GM12801 (cell line): ENCODE measurements at regions not wholly inside any gene's neighbourhood (a gene's known extent, or its start where the extent isn't known, plus 50 kb on each side); places are given as distances from the start of the nearest gene placed in this dataset.

Experiments used
- CTCF ChIP-seq: IDR thresholded peaks from one replicate; pipeline ENCODE4 v1.5.1; 2011; ENCODE audit warnings: control low read depth; ENCODE audit not compliant: insufficient read length; ENCODE audit errors: extremely low read depth

GRCh38 chr20:4597215-4597614 lies 89.0 kb upstream of the PRNP start:
- no peak for TF ChIP-seq CTCF

DNA sequence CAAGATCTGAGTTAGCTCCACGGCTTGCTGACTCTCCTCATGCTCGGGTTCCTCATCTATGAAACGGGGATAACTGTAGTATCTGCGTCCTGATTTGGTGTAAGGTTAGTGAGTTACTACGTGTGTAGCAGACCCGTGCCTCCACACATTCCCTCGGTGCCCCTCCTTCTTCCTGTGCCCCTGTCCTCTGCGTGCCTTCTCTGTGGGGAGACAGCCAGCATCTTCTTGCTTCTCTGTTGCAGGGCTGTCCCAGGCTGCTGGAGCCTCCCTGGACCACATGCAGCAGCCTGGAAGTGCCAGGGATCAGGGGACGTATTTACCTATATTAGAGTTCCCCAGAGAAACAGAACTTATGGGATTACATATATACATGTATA lies 93.1 kb upstream of the PRNP start:
- no peak for TF ChIP-seq CTCF

GRCh38 chr20:4592316-4593148 lies 93.7 kb upstream of the PRNP start:
- TF ChIP-seq CTCF, result no peak

GRCh38 chr20:4591975-4592315 lies 94.3 kb upstream of the PRNP start:
- TF ChIP-seq CTCF, result no peak

- TF ChIP-seq CTCF, result no peak
These were observed 100.5 kb upstream of the PRNP start for GRCh38 chr20:4585758-4586157.

DNA sequence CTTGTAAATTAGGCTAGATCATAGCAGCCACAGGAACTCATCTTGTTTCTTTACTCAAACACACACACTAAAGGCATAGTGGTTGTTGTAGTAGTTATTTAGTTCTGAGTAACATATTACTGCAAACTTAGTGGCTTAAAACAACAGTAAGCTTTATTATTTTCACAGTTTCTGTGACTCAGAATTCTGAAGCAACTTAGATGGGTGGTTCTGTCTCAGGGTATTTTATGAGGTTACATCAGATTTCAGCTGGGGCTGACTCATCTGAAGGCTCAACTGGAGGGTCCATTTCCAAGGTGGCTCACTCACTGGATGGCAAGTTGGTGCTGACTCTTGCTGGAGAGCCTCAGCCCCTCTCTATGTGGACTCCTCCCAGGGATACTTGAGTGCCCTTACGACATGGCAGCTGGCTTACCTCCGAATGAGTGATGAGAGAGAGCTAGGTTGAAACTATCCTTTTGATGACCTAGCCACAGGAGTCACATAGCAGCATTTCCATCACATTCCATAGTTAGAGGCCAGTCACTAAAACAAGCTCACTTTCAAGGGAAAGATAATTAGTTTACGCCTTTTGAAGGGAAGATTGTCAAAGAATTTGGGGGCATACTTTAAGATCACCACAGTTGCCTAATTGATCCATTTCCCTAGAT lies 101.0 kb upstream of the PRNP start:
- no peak for TF ChIP-seq CTCF

- TF ChIP-seq CTCF, result no peak
These were observed 101.7 kb upstream of the PRNP start for GRCh38 chr20:4584510-4584909.
